OCI-LY3 (cell line): ENCODE measurements at regions not wholly inside any gene's neighbourhood (a gene's known extent, or its start where the extent isn't known, plus 50 kb on each side); places are given as distances from the start of the nearest gene placed in this dataset.

Source experiments
- CTCF ChIP-seq: fragments of 200-600, 300-600 bp; sonication (generic); IDR thresholded peaks from 2 replicates; pipeline ENCODE4 v1.5.1; 2014; ENCODE audit warnings: antibody characterized with exemption, low read length, low read depth
- EZH2phosphoT487 ChIP-seq: fragments of 200-600 bp; shearing (Covaris generic); IDR thresholded peaks from 2 replicates; pipeline ENCODE4 v1.6.1; 2018; ENCODE audit warnings: antibody characterized with exemption, mixed run types, low read depth

- no peak for TF ChIP-seq CTCF
- TF ChIP-seq EZH2phosphoT487: no peak
Measured at GRCh38 chr14:87153391-87153790, 839.6 kb downstream of the GALC start.
